H9 (cell line): ENCODE measurements at regions not wholly inside any gene's neighbourhood (a gene's known extent, or its start where the extent isn't known, plus 50 kb on each side); places are given as distances from the start of the nearest gene placed in this dataset.

Experiments used
- DNase-seq: peaks from one replicate; pipeline ENCODE4 v3.0.0-alpha.2; 2017
- H2AFZ ChIP-seq: one replicate; pipeline ENCODE4 v1.6.1; 2013; ENCODE audit warnings: mild to moderate bottlenecking, low read length, control low read depth, moderate library complexity
- H2AK5ac ChIP-seq: 2 replicates; pipeline ENCODE4 v1.6.1; 2013; ENCODE audit warnings: low read length, control low read depth, mixed read lengths; ENCODE audit not compliant: insufficient read length
- H2BK120ac ChIP-seq: one replicate; pipeline ENCODE4 v1.6.1; 2013; ENCODE audit warnings: low read depth, mild to moderate bottlenecking, low read length, control low read depth, inconsistent platforms; ENCODE audit not compliant: poor library complexity, severe bottlenecking
- H2BK12ac ChIP-seq: 2 replicates; pipeline ENCODE4 v1.6.1; 2013; ENCODE audit warnings: low read length, control low read depth, mixed read lengths, low read depth; ENCODE audit not compliant: insufficient read length
- H2BK15ac ChIP-seq: 2 replicates; pipeline ENCODE4 v1.6.1; 2013; ENCODE audit warnings: low read depth, low read length, control low read depth
- H2BK20ac ChIP-seq: one replicate; pipeline ENCODE4 v1.6.1; 2013; ENCODE audit warnings: low read depth, mild to moderate bottlenecking, low read length, control low read depth, inconsistent platforms; ENCODE audit not compliant: poor library complexity, severe bottlenecking
- H2BK5ac ChIP-seq: 2 replicates; pipeline ENCODE4 v1.6.1; 2013; ENCODE audit warnings: low read length, control low read depth, mixed read lengths; ENCODE audit not compliant: insufficient read length
- H3K14ac ChIP-seq: 2 replicates; pipeline ENCODE4 v1.6.1; 2013; ENCODE audit warnings: low read length, control low read depth; ENCODE audit not compliant: insufficient read depth
- H3K18ac ChIP-seq: 2 replicates; pipeline ENCODE4 v1.6.1; 2013; ENCODE audit warnings: low read depth, mild to moderate bottlenecking, mixed read lengths, low read length, control low read depth; ENCODE audit not compliant: insufficient read length
- H3K23ac ChIP-seq: 2 replicates; pipeline ENCODE4 v1.6.1; 2013; ENCODE audit warnings: low read length, control low read depth, mixed read lengths, low read depth; ENCODE audit not compliant: insufficient read length
- H3K23me2 ChIP-seq: 2 replicates; pipeline ENCODE4 v1.6.1; 2013; ENCODE audit warnings: low read depth, mild to moderate bottlenecking, mixed read lengths, low read length, control low read depth; ENCODE audit not compliant: insufficient read length, poor library complexity, severe bottlenecking
- H3K27ac ChIP-seq: 2 replicates; pipeline ENCODE4 v1.5.1; 2013; ENCODE audit warnings: low read length, control low read depth, mixed read lengths, low read depth; ENCODE audit not compliant: insufficient read length
- H3K27me3 ChIP-seq: 2 replicates; pipeline ENCODE4 v1.6.1; 2013; ENCODE audit warnings: low read length, control low read depth, inconsistent platforms; ENCODE audit not compliant: insufficient read depth
- H3K4ac ChIP-seq: 2 replicates; pipeline ENCODE4 v1.6.1; 2013; ENCODE audit warnings: low read depth, mild to moderate bottlenecking, control low read depth, inconsistent platforms, low read length, moderate library complexity
- H3K4me1 ChIP-seq: 2 replicates; pipeline ENCODE4 v1.6.1; 2013; ENCODE audit warnings: low read length, control low read depth, inconsistent platforms; ENCODE audit not compliant: insufficient read depth
- H3K4me2 ChIP-seq: 2 replicates; pipeline ENCODE4 v1.6.1; 2013; ENCODE audit warnings: low read length, control low read depth, mixed read lengths; ENCODE audit not compliant: insufficient read length, insufficient read depth
- H3K56ac ChIP-seq: 2 replicates; pipeline ENCODE4 v1.6.1; 2013; ENCODE audit warnings: low read depth, mild to moderate bottlenecking, mixed read lengths, low read length, control low read depth; ENCODE audit not compliant: insufficient read length
- H3K79me1 ChIP-seq: 2 replicates; pipeline ENCODE4 v1.6.1; 2013; ENCODE audit warnings: low read depth, mild to moderate bottlenecking, moderate library complexity, low read length, control low read depth, inconsistent platforms; ENCODE audit not compliant: insufficient read depth, poor library complexity, severe bottlenecking
- H3K79me2 ChIP-seq: 2 replicates; pipeline ENCODE4 v1.6.1; 2013; ENCODE audit warnings: low read length, control low read depth, inconsistent platforms; ENCODE audit not compliant: insufficient read depth
- H3K9ac ChIP-seq: 2 replicates; pipeline ENCODE4 v1.6.1; 2013; ENCODE audit warnings: low read length, control low read depth, mixed read lengths; ENCODE audit not compliant: insufficient read length; ENCODE audit errors: extremely low read depth
- H3K9me3 ChIP-seq: one replicate; pipeline ENCODE4 v1.6.1; 2013; ENCODE audit warnings: low read depth, low read length, inconsistent platforms; ENCODE audit not compliant: control insufficient read depth
- H3T11ph ChIP-seq: one replicate; pipeline ENCODE4 v1.6.1; 2013; ENCODE audit warnings: mild to moderate bottlenecking, low read length, control low read depth, inconsistent platforms
- H4K20me1 ChIP-seq: one replicate; pipeline ENCODE4 v1.6.1; 2013; ENCODE audit not compliant: control insufficient read depth, insufficient read length, insufficient read depth
- H4K5ac ChIP-seq: 2 replicates; pipeline ENCODE4 v1.6.1; 2013; ENCODE audit warnings: low read depth, mild to moderate bottlenecking, mixed read lengths, low read length, control low read depth; ENCODE audit not compliant: insufficient read length
- H4K8ac ChIP-seq: replicated peaks from 2 replicates; pipeline ENCODE4 v1.6.1; 2013; ENCODE audit warnings: low read length, control low read depth, mixed read lengths, low read depth; ENCODE audit not compliant: insufficient read length
- H4K91ac ChIP-seq: 2 replicates; pipeline ENCODE4 v1.6.1; 2013; ENCODE audit warnings: low read depth, mild to moderate bottlenecking, moderate library complexity, mixed read lengths, low read length, control low read depth; ENCODE audit not compliant: insufficient read length
- H3K27ac Mint-ChIP-seq, 3 experiments: 2 replicates in 2 of 3; 3 replicates in 1 of 3; pipeline ENCODE4 v1.8.0; 2020 to 2021; ENCODE audit warnings: mixed read lengths in 3 of 3, mild to moderate bottlenecking in 1 of 3, moderate library complexity in 1 of 3
- H3K27me3 Mint-ChIP-seq: 2 replicates; pipeline ENCODE4 v1.8.0; 2021; ENCODE audit warnings: low read depth, mild to moderate bottlenecking, moderate library complexity, mixed read lengths
- H3K36me3 Mint-ChIP-seq, 3 experiments: 2 replicates in 2 of 3; 3 replicates in 1 of 3; pipeline ENCODE4 v1.8.0; 2020 to 2021; ENCODE audit warnings: low read depth in 3 of 3, mixed read lengths in 3 of 3; ENCODE audit not compliant: insufficient read depth in 1 of 3
- H3K4me1 Mint-ChIP-seq, 2 experiments: 2 replicates each; pipeline ENCODE4 v1.8.0; 2020; ENCODE audit warnings: mixed read lengths in 2 of 2
- H3K4me3 Mint-ChIP-seq, 2 experiments: 2 replicates in 1 of 2; 3 replicates in 1 of 2; pipeline ENCODE4 v1.8.0; 2020 to 2021; ENCODE audit warnings: mild to moderate bottlenecking in 2 of 2, mixed read lengths in 2 of 2, moderate library complexity in 1 of 2
- H3K9me3 Mint-ChIP-seq, 2 experiments: 2 replicates in 1 of 2; 3 replicates in 1 of 2; pipeline ENCODE4 v1.8.0; 2020; ENCODE audit warnings: mild to moderate bottlenecking in 2 of 2, mixed read lengths in 2 of 2, moderate library complexity in 1 of 2
- CTCF ChIP-seq: fragments of 200-600 bp; sonication (generic); conservative IDR thresholded peaks from 3 replicates; pipeline ENCODE4 v1.8.0; 2021; ENCODE audit warnings: antibody characterized with exemption, mild to moderate bottlenecking
- WGBS: extraction: QIAGEN DNeasy Blood & Tissue Kit; methylation state at CpG from one replicate; pipeline ENCODE4 v1.1.7; 2013; ENCODE audit warnings: missing lambda C conversion rate, low lambda C conversion rate, mixed read lengths; ENCODE audit not compliant: insufficient read length; ENCODE audit errors: extremely low coverage; 5-methylcytosine and 5-hydroxymethylcytosine counted together

DNA sequence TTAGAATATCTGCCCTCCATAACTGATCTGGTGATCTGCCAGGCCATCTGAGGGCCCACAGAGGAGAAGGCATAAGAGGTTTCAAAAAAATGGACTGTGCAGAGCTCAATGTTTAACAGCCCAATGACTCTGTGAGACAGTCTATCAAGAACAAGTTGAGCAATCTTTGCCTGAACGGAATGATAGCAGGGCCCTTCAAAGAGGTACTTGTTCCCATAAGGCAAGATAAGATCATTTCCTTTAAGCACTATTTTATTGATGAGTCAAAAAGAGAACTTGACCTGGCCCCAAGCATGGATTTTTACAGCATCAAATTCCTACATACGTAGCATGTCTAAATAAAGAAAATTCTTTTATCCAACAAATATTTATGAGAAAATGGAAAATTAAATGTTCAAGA lies 182.8 kb downstream of the IDS start:
- H3K23me2 ChIP-seq: no peaks in the 10 kb centered on the region
- no peak overlapping the region for H3K4me2 ChIP-seq
- H3K36me3 Mint-ChIP-seq: peaks cover 1 to 15% (median 7%) of the 10 kb centered on the region in 3 experiments; a peak in 6 of 7 replicates
- no peak overlapping the region for H2AK5ac ChIP-seq
- no peak overlapping the region for H3K23ac ChIP-seq
- H3K4me3 Mint-ChIP-seq: no peak overlapping the region
- peaks cover 35% of the 10 kb centered on the region for H3K9me3 ChIP-seq
- no peaks in the 10 kb centered on the region for H3K4me1 ChIP-seq
- no peak for TF ChIP-seq CTCF
- no peak overlapping the region for H3K27ac Mint-ChIP-seq
- no peak overlapping the region for H2AFZ ChIP-seq
- no peak overlapping the region for H4K5ac ChIP-seq
- no peak overlapping the region for H2BK12ac ChIP-seq
- no peak overlapping the region for H3K27ac ChIP-seq
- H3K4ac ChIP-seq: no peak overlapping the region
- H3K9me3 Mint-ChIP-seq: peaks cover 63 to 71% of the 10 kb centered on the region in 2 experiments
- H3K14ac ChIP-seq: no peak overlapping the region
- no peak overlapping the region for H2BK120ac ChIP-seq
- no peak overlapping the region for H2BK20ac ChIP-seq
- no peaks in the 10 kb centered on the region for H3K79me1 ChIP-seq
- no peaks in the 10 kb centered on the region for H4K20me1 ChIP-seq
- H4K91ac ChIP-seq: no peak overlapping the region
- H3K9ac ChIP-seq: no peak overlapping the region
- DNase-seq: no peak
- H3T11ph ChIP-seq: no peak overlapping the region
- no peak overlapping the region for H3K56ac ChIP-seq
- H3K27me3 ChIP-seq: no peaks in the 10 kb centered on the region
- WGBS: no CpG with 5 or more reads among the region's 2 CpGs
- H2BK15ac ChIP-seq: no peak overlapping the region
- no peak overlapping the region for H2BK5ac ChIP-seq
- no peaks in the 10 kb centered on the region for H3K79me2 ChIP-seq
- H3K18ac ChIP-seq: no peak overlapping the region
- no peaks in the 10 kb centered on the region for H3K4me1 Mint-ChIP-seq
- peaks cover 1% of the 10 kb centered on the region for H3K27me3 Mint-ChIP-seq
- no peak overlapping the region for H4K8ac ChIP-seq
